Uterus (tissue), 3 donors: ENCODE measurements at regions not wholly inside any gene's neighbourhood (a gene's known extent, or its start where the extent isn't known, plus 50 kb on each side); places are given as distances from the start of the nearest gene placed in this dataset.

Source experiments
- DNase-seq, 2 donors: peaks; one replicate each; pipeline ENCODE4 v3.0.0-alpha.2; 2019 to 2020
- H3K27ac ChIP-seq, 2 donors: fragments of 200-600 bp; sonication (generic); 1 replicate in 1 of 2; 2 replicates in 1 of 2; pipeline ENCODE4 v1.5.1; 2016 to 2018
- H3K27me3 ChIP-seq, 2 donors: fragments of 200-600 bp; sonication (generic); one replicate each; pipeline ENCODE4 v1.5.1; 2018 to 2019; ENCODE audit warnings: control low read depth in 1 of 2
- H3K36me3 ChIP-seq, 2 donors: fragments of 200-600 bp; sonication (generic); one replicate each; pipeline ENCODE4 v1.5.1; 2019; ENCODE audit warnings: control low read depth in 1 of 2
- H3K4me1 ChIP-seq, 2 donors: fragments of 200-600 bp; sonication (generic); one replicate each; pipeline ENCODE4 v1.5.1; 2018 to 2019; ENCODE audit warnings: control low read depth in 1 of 2
- H3K4me3 ChIP-seq, 2 donors: fragments of 200-600 bp; sonication (generic); 1 replicate in 1 of 2; 2 replicates in 1 of 2; pipeline ENCODE4 v1.5.1; 2018 to 2019; ENCODE audit warnings: mild to moderate bottlenecking in 1 of 2
- H3K9me3 ChIP-seq, 2 donors: fragments of 200-600 bp; sonication (generic); one replicate each; pipeline ENCODE4 v1.5.1; 2019; ENCODE audit warnings: control low read depth in 1 of 2
- POLR2A ChIP-seq, 2 donors: fragments of 450-650 bp; IDR thresholded peaks; one replicate each; pipeline ENCODE4 v1.6.1; 2016; ENCODE audit warnings: antibody characterized with exemption in 2 of 2, mild to moderate bottlenecking in 1 of 2, moderate library complexity in 1 of 2
- intact Hi-C: fragments of 100-400 bp; cut with DNase I; formaldehyde crosslinking; loops from one replicate; pipeline ENCODE4 v1.15.1; 2023; ENCODE audit warnings: low total_unique reads
- TF ChIP-seq, protein P1 (sequence below), 4 experiments: fragments of 200-600 bp in 2 of 4; fragments of 450-650 bp in 2 of 4; sonication (generic) in 2 of 4; IDR thresholded peaks; one replicate each; pipeline ENCODE4 v1.5.1; 2016 to 2019; ENCODE audit warnings: antibody characterized with exemption in 4 of 4, mild to moderate bottlenecking in 2 of 4, moderate library complexity in 1 of 4
- donor health status: DM: yes; HTN: yes; CAD: no.

DNA sequence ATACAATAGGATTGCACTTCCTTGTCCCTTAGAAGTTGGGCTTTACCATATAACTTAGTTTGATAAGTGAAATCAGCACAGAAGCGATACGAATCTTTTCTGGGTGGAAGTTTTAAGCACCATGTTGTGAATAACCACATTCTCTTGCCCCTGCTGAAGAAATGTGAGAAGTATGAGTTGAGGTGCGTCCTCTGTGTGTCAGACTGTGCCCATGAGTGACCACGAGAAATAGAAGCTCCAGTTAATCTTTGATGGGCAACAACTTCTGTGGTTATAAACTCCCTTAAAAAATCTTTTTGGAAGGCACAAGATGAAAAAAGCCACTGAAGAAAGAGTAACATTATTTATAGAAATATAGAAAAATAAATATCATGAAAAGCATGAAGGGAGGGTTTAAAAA lies 668.2 kb downstream of the DTWD2 start:
- intact Hi-C loops, result no loop called here
- Histone ChIP-seq H3K9me3 (no peaks in the 10 kb centered on the region), H3K36me3 (no peaks in the 10 kb centered on the region), H3K27me3 (no peaks in the 10 kb centered on the region), H3K27ac (no peak overlapping the region), H3K4me3 (no peak overlapping the region), H3K4me1 (no peaks in the 10 kb centered on the region)
- TF ChIP-seq POLR2A (IDR thresholded peaks at IDR 0.05), result no peak
- TF ChIP-seq, protein P1, sequence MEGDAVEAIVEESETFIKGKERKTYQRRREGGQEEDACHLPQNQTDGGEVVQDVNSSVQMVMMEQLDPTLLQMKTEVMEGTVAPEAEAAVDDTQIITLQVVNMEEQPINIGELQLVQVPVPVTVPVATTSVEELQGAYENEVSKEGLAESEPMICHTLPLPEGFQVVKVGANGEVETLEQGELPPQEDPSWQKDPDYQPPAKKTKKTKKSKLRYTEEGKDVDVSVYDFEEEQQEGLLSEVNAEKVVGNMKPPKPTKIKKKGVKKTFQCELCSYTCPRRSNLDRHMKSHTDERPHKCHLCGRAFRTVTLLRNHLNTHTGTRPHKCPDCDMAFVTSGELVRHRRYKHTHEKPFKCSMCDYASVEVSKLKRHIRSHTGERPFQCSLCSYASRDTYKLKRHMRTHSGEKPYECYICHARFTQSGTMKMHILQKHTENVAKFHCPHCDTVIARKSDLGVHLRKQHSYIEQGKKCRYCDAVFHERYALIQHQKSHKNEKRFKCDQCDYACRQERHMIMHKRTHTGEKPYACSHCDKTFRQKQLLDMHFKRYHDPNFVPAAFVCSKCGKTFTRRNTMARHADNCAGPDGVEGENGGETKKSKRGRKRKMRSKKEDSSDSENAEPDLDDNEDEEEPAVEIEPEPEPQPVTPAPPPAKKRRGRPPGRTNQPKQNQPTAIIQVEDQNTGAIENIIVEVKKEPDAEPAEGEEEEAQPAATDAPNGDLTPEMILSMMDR (IDR thresholded peaks at IDR 0.05), result no peak
- DNase-seq, result no peak

DNA sequence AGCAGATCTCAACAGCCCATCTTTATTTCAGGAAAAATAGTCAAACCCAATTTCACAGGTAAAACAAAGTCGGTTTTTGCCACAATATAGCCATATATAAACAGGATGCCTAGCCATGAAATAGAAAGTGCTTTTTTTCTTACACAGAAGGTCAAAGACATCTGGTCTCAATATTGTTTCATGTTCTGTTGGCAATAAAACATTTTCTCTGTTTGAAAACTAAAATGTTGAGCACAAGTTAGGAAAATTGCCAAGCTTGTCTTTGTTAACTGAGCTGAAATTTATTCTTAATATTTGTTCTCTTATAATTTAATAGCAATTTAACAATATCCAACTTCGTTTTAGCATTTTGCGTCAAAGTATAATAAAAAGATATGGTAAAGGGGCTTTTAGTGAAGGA lies 673.4 kb downstream of the DTWD2 start:
- intact Hi-C loops, result no loop called here
- Histone ChIP-seq H3K27me3 (no peaks in the 10 kb centered on the region), H3K36me3 (no peaks in the 10 kb centered on the region), H3K4me1 (no peaks in the 10 kb centered on the region), H3K9me3 (no peaks in the 10 kb centered on the region), H3K27ac (no peak overlapping the region), H3K4me3 (no peak overlapping the region)
- TF ChIP-seq, protein P1 (IDR thresholded peaks at IDR 0.05), result no peak
- no peak for TF ChIP-seq POLR2A (IDR thresholded peaks at IDR 0.05)
- DNase-seq, result no peak

DNA sequence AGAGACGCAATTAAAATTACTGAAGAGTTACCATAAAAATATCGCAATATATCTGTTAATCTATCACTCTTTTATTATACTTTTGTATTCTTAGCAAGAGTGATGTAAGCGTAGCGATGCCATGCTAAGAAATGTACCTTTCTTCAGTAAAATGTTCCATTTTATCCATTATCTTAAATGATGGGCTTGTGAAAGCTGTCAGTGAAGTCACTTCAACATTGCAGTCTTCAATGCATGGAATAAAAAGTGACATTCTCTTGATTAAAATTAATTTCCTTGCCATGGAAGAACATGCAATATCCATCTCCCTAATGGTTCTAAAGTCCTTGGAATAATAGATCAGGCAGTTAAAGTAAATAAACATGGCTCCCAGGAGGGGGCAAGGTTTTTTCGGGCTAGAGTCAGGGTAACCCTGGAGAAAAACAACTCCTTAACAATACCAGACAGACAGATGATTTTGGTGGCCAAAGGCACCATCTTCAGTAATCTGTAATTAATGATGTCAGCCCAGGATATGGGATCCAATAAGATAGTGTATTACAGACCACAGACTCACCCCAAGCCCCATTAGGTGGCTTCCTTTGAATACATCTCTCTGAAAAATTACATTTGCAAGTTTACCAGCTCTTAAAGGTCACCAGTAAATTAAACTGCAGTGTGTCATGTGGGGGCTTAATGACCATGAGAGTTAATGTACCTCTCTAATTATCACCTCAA lies 677.1 kb downstream of the DTWD2 start:
- no peak overlapping the region for H3K4me3 ChIP-seq
- no peaks in the 10 kb centered on the region for H3K27me3 ChIP-seq
- DNase-seq, result no peak
- intact Hi-C loops, result no loop called here
- no peaks in the 10 kb centered on the region for H3K36me3 ChIP-seq
- H3K9me3 ChIP-seq, result no peaks in the 10 kb centered on the region
- no peak overlapping the region for H3K27ac ChIP-seq
- no peak for TF ChIP-seq POLR2A (IDR thresholded peaks at IDR 0.05)
- TF ChIP-seq, protein P1 (IDR thresholded peaks at IDR 0.05), result no peak
- H3K4me1 ChIP-seq, result no peaks in the 10 kb centered on the region

DNA sequence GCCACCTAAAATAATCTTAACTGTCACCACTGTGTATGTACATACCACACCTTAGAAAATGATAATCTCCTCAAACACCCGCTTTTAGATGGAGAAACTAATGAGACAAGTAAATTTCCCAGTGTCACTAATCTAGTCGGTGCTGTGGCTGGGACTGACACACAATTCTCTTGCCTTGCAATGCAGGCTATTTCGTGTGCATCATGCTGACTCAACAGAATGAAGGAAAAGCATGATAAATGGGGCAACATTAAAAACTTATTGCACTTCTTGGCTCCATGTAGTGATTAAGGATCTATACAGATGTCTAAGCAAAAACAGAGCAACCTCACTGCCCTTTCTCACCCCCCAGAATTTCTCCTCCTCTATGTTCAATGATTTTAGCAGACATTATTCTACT lies 677.9 kb downstream of the DTWD2 start:
- H3K27ac ChIP-seq, result no peak overlapping the region
- no peaks in the 10 kb centered on the region for H3K4me1 ChIP-seq
- no peaks in the 10 kb centered on the region for H3K36me3 ChIP-seq
- H3K4me3 ChIP-seq, result no peak overlapping the region
- TF ChIP-seq, protein P1 (IDR thresholded peaks at IDR 0.05), result no peak
- TF ChIP-seq POLR2A (IDR thresholded peaks at IDR 0.05), result no peak
- no peaks in the 10 kb centered on the region for H3K9me3 ChIP-seq
- DNase-seq, result no peak
- intact Hi-C loops, result no loop called here
- H3K27me3 ChIP-seq, result no peaks in the 10 kb centered on the region

DNA sequence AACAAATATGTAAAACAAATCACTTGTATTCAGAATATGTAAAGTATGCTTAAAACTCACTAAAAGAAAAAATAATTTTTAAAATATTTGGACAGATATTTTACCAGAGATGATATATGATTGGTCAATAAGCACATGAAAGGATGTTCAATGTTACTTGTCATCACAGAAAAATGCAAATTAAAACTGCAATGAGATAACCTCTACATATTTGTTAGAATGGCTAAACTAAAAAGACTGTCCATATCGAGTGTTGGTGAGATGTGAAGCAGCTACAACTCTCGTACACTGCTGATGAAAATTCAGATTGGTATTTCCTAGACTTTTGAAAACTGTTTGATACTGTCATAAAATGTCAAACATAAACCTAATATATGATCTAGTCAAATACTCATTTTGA lies 685.1 kb downstream of the DTWD2 start:
- intact Hi-C loops, result no loop called here
- TF ChIP-seq, protein P1 (IDR thresholded peaks at IDR 0.05), result no peak
- TF ChIP-seq POLR2A (IDR thresholded peaks at IDR 0.05), result no peak
- Histone ChIP-seq H3K27me3 (no peaks in the 10 kb centered on the region), H3K36me3 (no peaks in the 10 kb centered on the region), H3K4me3 (no peak overlapping the region), H3K9me3 (no peaks in the 10 kb centered on the region), H3K4me1 (no peaks in the 10 kb centered on the region), H3K27ac (no peak overlapping the region)
- DNase-seq, result no peak
